ENCODE measurements at regions not wholly inside any gene's neighbourhood (a gene's known extent, or its start where the extent isn't known, plus 50 kb on each side); places are given as distances from the start of the nearest gene placed in this dataset.
"Not testable (repeated sequence)": the region's sequence is repeated elsewhere in the genome, so short reads cannot be mapped to it uniquely, and the experiment has no call there.

DNA sequence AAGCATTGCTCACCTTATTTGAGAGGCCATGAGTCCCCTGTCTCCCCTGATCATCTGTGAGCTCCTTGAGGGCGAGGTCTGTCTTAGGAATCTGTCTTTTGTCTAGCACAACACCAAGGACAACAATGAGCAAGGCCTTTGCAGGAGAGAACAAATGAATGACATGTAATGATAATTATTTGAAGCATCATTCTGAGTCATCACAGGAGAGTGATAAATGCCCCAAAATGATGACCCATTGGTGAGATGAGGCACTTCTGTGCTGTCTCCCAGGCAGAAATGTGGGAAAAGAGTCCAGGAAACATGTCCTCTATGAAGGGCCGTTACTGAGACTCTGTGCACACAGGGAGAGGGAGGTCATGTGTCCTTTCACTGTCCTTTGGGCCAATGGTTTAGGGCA, 105.2 kb upstream of the LRFN2 start:
- no peak for DNase-seq (ENCODE audit: low spot score)

DNA sequence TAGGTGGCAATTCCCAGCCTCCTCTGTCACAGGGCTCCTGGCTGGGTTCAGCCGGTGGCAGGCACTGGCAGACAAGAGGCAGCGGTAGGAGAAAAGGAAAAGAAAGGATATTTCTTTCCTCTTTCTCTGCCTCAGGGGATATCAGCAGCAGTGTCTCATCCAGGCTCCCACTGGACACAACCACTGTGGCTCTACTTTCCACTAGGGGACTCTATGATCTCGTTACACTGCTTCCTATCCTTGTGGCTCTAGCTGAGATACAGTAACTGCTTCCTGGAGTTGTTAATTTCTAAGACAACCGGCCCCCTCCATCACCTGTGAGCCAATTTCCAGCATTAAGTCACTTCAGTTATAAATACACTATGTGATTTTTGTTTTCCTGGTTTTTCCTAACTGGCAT, 102.0 kb upstream of the LRFN2 start:
- no peak for DNase-seq (ENCODE audit: low spot score)

DNA sequence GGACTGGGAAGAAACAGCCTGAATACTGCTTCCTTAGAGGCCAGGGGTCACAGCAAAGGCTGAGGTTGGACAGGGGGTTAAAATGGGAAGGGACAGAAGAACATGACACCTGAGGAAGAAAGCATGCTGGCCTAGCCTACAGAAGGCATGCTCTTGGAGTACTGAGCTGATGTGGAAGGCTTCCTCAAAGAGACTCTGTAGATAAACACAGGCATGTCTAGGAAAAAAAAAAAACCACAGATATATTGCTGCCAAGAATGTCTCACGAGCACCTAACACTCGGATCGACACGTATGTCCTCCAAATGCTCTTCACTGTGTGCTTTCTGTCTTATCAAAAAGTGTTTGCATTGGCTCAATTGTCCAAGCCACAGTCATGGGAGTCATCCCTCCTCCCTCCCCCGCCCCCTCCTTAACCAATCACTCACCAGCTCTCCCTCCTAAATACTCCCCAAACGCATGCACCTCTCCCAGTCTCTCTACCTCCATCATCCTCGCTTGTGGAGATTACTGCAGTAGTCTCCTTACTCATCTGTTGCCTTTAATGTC, 101.1 kb upstream of the LRFN2 start:
- no peak for DNase-seq (ENCODE audit: low spot score)

GRCh38 chr6:40685862-40686261, 98.7 kb upstream of the LRFN2 start:
- DNase-seq (ENCODE audit: low spot score) = no peak

DNA sequence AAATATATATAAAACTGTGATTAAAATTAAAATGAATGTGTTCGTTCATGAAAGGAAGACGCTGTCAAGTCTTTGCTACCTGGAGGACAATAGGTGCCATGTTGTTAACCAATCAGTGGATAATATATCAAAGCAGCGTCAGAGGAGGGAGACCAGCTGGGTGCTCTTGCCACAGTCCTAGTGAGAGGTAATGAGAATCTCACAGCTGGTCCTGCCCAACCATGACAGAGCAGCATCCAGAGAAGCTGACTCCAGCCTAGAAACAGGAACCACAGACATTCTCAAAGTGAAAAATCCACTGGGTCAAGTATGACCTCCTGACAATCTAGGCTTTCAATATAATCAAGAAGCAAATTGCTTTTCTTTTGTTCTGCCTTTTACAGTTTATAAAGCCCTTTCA, 94.5 kb upstream of the LRFN2 start:
- DNase-seq (ENCODE audit: low spot score) = no peak

DNA sequence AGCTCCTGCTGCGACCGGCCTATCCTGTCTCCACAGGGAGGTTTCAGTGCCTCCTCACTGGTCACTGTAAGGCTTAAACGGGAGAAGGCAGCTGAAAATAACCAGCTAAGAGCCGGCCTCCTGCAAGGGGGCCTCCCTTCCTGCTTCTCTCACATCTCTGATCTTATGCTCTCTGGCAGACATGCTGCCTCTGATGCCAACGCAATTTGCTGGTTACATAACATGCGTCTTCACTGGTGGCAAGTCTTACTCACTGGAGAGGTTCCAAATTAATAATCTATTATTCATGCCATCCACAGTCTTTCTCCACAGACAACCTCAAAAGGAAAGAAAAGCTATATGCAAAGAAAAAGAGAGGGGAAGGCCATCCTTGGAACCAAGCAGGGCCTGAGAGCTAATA, 91.8 kb upstream of the LRFN2 start:
- no peak for DNase-seq (ENCODE audit: low spot score)

DNA sequence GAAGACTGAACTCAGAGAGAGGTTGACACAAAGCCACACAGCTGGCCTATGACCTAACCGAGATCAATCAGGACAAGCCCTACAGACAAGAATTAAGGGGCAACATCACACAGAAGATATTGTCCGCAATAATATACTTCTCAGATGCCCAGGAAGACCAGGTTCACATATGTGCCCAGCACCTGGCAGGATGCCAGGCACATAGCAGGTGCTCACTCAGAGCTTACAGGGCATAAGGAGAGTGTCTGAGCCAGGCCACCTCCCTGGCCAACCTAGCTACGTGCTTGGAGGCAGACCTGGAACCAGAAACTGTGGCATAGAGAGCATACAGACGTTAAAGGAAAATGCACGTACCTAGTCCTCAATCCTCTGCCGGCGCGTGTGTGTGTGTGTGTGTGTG, 87.0 kb upstream of the LRFN2 start:
- no peak for DNase-seq (ENCODE audit: low spot score)

GRCh38 chr6:40672087-40672486, 84.9 kb upstream of the LRFN2 start:
- DNase-seq (ENCODE audit: low spot score) = no peak

GRCh38 chr6:40671694-40672050, 84.5 kb upstream of the LRFN2 start:
- DNase-seq (ENCODE audit: low spot score) = no peak

DNA sequence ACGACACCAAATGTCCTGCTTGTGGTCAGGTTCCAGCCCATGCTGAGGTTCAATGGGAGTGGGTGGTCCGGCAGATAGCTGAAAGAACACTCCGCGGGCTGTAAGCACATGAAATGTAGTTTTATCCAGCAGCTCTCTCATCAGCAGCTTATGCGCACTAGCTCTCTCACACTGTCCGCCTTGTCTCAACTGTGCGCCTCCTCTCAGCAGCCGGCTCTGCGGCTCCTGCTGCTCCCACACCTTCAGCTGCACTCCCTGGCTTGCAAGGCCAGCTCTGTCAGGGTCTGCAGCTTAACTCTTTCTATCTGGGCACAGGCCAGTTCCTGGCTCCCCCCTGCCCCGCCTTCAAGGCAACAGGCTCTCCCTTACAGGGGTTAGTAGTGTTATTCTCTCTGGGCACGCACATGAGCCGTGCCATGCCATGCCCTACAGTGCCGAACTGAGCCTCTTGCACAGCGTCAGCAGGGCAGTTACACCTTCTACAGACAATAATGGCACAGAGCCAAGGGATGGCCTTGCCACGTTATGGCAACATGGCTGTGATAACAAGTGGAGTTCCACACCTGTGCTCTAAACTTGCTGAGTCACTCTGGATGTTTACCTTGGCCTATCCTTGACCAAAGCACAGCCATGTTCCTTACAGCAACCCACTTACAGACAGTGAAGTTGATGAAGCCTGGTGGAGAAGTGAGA, 84.0 kb upstream of the LRFN2 start:
- DNase-seq (ENCODE audit: low spot score) = no peak

DNA sequence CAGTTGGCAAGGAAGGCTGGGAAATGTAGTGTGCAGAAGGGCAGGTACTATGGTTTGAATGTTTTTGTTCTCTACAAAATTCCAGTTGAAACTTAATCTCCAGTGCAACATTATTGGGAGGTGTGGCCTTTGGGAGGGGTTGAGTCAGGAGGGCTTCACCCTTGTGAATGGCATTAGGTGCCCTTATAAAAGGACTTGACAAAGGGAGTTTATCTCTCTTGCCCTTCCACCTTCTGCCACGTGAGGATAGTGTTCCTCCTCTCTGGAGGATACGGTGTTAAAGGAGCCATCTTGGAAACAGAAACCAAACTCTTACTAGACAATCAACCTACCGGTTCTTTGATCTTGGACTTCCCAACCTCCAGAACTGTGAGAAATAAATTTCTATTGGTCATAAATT, 82.2 kb upstream of the LRFN2 start:
- DNase-seq (ENCODE audit: low spot score) = no peak

DNA sequence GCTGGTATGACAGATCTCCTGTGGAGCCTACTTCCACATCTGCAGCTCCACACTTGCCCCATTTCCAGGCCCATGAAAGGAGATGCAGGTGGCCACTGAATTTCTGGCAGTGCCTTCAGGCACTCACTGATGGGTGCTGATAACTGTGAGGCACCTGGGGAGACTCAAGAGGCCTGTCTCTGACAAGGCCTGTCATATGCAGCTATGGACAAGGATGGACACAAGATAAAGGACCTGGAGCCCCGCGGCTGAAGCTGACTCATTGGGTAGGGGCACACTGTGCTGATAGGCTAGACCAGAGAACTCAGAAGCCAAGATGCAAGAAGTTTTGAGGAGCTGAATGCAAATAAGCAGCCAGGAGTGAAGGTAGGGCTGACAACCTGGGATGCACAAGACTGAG, 81.0 kb upstream of the LRFN2 start:
- no peak for DNase-seq (ENCODE audit: low spot score)

GRCh38 chr6:40666530-40666929, 79.4 kb upstream of the LRFN2 start:
- DNase-seq (ENCODE audit: low spot score) = no peak

DNA sequence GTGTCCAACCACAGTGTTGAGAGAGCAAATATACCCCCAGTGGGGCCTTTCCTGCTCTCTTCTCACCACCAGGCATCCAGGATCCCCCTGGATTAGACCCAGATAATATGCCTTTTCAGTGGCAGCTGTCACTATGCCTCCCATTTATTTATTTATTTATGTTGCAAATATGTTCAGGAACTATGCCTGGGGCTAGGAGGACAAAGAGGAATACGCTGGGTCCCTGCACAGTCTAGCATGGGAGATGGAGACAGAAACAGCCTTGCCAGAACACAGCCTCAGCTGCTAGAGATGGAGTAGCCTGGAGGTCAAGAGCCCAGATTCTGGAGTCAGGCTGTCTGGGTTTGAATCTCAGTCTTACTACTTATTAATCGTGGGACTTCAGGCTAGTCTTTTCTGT, 74.6 kb upstream of the LRFN2 start:
- no peak for DNase-seq (ENCODE audit: low spot score)

- DNase-seq (ENCODE audit: low spot score) = not testable (repeated sequence)
These were observed 69.6 kb upstream of the LRFN2 start for GRCh38 chr6:40656772-40657171.

DNA sequence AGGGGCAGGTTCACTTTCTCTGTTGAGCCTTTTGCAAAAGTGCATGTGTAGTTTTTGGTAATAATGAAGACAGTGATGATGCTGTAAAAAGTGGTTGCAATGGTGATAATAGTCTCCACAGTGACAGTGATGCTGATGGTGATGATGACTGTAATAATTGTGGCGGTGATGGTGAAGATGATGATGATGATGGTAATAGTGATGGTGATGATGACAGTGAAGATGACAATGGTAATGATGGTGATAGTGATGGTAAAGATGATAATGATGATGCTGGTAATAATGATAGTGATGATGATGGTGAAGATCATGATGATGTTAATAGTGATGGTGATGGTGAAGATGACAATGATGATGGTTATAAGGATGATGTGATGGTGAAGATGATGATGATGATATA, 67.7 kb upstream of the LRFN2 start:
- no peak for DNase-seq (ENCODE audit: low spot score)

GRCh38 chr6:40645043-40645442, 57.9 kb upstream of the LRFN2 start:
- DNase-seq (ENCODE audit: low spot score) = no peak

DNA sequence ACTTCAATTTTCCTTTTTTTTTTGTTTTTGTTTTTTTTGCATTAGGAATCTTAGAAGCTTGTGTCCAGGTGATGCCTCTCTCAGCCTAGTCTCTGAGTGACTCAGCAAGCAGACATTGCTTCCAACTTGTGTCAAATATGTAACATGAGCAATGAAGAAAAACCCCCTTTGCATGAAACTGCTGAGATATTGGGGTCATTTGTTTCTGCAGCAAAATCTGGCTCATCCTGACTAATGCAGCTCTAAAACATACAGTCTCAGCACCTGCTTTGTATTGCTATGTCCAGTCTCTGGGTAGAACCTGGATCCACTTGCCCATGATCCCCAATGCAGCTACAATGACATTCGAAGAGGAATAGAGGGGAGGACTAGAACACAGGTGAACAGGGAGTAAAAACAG, 55.7 kb upstream of the LRFN2 start:
- no peak for DNase-seq (ENCODE audit: low spot score)

- DNase-seq (ENCODE audit: low spot score) = no peak
These were observed 55.0 kb upstream of the LRFN2 start for GRCh38 chr6:40642190-40642589.

DNA sequence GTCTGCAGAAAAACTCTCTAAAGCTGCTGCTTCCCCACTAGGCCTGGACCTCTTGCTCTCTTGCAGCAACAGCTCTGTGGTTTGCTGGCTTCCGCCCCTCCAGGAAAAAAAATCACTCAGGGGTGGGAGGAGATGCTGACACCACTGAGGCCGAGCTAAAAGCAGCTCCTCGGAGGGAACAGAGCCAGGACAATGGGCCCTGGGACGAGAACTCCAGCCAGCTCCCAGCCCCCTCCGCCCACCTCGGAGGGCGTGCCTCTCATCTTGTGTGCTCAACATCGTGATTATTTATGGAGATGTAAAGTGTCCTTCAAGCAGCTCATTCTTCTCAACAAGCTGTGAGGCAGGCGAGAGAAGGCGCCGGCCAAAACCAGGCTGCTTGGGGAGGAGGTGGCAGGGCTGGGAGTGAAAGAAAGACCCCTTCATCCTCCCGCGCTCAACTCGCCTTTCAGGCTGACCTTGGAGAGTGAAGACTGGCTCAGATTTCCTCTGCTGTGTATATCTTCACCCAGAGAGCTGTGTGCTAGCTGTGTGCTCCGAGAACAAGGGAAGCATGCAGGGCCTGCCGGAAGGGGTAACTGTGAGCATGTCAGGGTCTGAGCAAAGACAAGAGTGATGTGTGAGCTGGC, 53.5 kb upstream of the LRFN2 start:
- no peak for DNase-seq (ENCODE audit: low spot score)

Data from germinal center (tissue), 1 donor.